Suppressor macrophage treated with lipopolysaccharide for 4 hours (primary cell): ENCODE measurements at regions not wholly inside any gene's neighbourhood (a gene's known extent, or its start where the extent isn't known, plus 50 kb on each side); places are given as distances from the start of the nearest gene placed in this dataset.
"Not testable (repeated sequence)": the region's sequence is repeated elsewhere in the genome, so short reads cannot be mapped to it uniquely, and the experiment has no call there.

ENCODE experiments used
- DNase-seq: peaks from one replicate; pipeline ENCODE4 v3.0.0-alpha.2; 2020

- peak; percentile 90 for DNase-seq
Observed at GRCh38 chr2:131673400-131674173, 145.9 kb downstream of the CCDC74A start.

GRCh38 chr2:131674174-131674507 lies 146.5 kb downstream of the CCDC74A start:
- peak; percentile 11 for DNase-seq

GRCh38 chr2:131681611-131682121 lies 154.0 kb downstream of the CCDC74A start:
- DNase-seq: not testable (repeated sequence)

- peak; percentile 87 for DNase-seq
Observed at GRCh38 chr2:131682122-131682944, 154.6 kb downstream of the CCDC74A start.

GRCh38 chr2:131682945-131683330 lies 155.2 kb downstream of the CCDC74A start:
- DNase-seq: peak; percentile 44

GRCh38 chr2:131684631-131685316 lies 157.1 kb downstream of the CCDC74A start:
- DNase-seq: not testable (repeated sequence)

GRCh38 chr2:131686164-131686893 lies 158.6 kb downstream of the CCDC74A start:
- DNase-seq: not testable (repeated sequence)

- not testable (repeated sequence) for DNase-seq
Observed at GRCh38 chr2:131686894-131687238, 159.2 kb downstream of the CCDC74A start.

GRCh38 chr2:131689066-131689465 lies 161.4 kb downstream of the CCDC74A start:
- not testable (repeated sequence) for DNase-seq

- DNase-seq: not testable (repeated sequence)
Observed at GRCh38 chr2:131711268-131711667, 183.6 kb downstream of the CCDC74A start.

GRCh38 chr2:131717907-131718306 lies 190.2 kb downstream of the CCDC74A start:
- DNase-seq: not testable (repeated sequence)

GRCh38 chr2:131721163-131721562 lies 193.5 kb downstream of the CCDC74A start:
- not testable (repeated sequence) for DNase-seq

- not testable (repeated sequence) for DNase-seq
Observed at GRCh38 chr2:131722256-131722655, 194.6 kb downstream of the CCDC74A start.

GRCh38 chr2:131724019-131724418 lies 196.3 kb downstream of the CCDC74A start:
- no peak for DNase-seq

GRCh38 chr2:131728451-131728850 lies 200.8 kb downstream of the CCDC74A start:
- not testable (repeated sequence) for DNase-seq

GRCh38 chr2:131733530-131733929 lies 205.8 kb downstream of the CCDC74A start:
- not testable (repeated sequence) for DNase-seq

GRCh38 chr2:131736406-131736805 lies 208.7 kb downstream of the CCDC74A start:
- DNase-seq: not testable (repeated sequence)

GRCh38 chr2:131738533-131738932 lies 210.8 kb downstream of the CCDC74A start:
- DNase-seq: not testable (repeated sequence)

- DNase-seq: not testable (repeated sequence)
Observed at GRCh38 chr2:131738996-131739434, 211.3 kb downstream of the CCDC74A start.

GRCh38 chr2:131753640-131754561 lies 226.2 kb downstream of the CCDC74A start:
- DNase-seq: no peak
